Brain microvascular endothelial cell (primary cell): ENCODE measurements at regions not wholly inside any gene's neighbourhood (a gene's known extent, or its start where the extent isn't known, plus 50 kb on each side); places are given as distances from the start of the nearest gene placed in this dataset.

ENCODE experiments used
- DNase-seq: peaks from one replicate; pipeline ENCODE4 v3.0.0-alpha.2; 2020
- H3K27ac ChIP-seq: fragments of 250-450 bp; sonication (Bioruptor Pico); 2 replicates; pipeline ENCODE4 v1.5.1; 2020; ENCODE audit warnings: mild to moderate bottlenecking, moderate library complexity
- H3K27me3 ChIP-seq: fragments of 250-450 bp; sonication (Bioruptor Pico); replicated peaks from 2 replicates; pipeline ENCODE4 v1.5.1; 2020; ENCODE audit warnings: mild to moderate bottlenecking
- H3K36me3 ChIP-seq: fragments of 250-450 bp; sonication (Bioruptor Pico); replicated peaks from 2 replicates; pipeline ENCODE4 v1.5.1; 2020; ENCODE audit warnings: mild to moderate bottlenecking
- H3K4me3 ChIP-seq: 2 replicates; pipeline ENCODE4 v1.5.1; 2011; ENCODE audit warnings: low read depth, mild to moderate bottlenecking, control low read depth, low read length, moderate library complexity
- in situ Hi-C: cut with HindIII; loops from 2 replicates; pipeline ENCODE4 v1.10.0; 2017; ENCODE audit warnings: low sequenced_read_pairs, low pct_ligation_motif_present
- TF ChIP-seq, protein P1 (sequence below): IDR thresholded peaks from 2 replicates; pipeline ENCODE4 v1.5.1; 2011; ENCODE audit warnings: low read depth, mild to moderate bottlenecking, moderate library complexity, low read length, control low read depth, inconsistent platforms; ENCODE audit errors: missing control alignments

DNA sequence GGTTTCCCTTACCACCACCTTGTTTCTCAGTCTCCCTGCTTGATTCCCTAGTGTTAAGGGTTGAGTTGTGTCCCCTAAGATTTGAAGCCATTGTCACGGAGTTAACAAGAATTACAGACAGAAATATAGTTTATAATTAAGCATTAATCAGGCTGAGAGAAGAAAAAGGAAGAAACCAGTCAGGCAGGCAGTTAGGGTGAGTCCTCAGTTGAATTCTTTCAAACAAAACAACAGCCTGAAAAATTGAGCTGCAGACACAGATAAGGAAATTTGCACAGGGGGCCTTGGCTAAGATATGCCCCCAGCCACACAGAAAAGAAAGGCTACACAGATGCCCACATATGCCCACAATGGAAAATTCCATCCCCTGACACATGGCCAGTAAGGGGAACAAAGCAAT is 111.7 kb upstream of the RAI14 start:
- in situ Hi-C loops, result no loop called here
- Histone ChIP-seq H3K27me3 (no peaks in the 10 kb centered on the region), H3K27ac (no peak overlapping the region), H3K4me3 (no peak overlapping the region), H3K36me3 (no peaks in the 10 kb centered on the region)
- TF ChIP-seq, protein P1, sequence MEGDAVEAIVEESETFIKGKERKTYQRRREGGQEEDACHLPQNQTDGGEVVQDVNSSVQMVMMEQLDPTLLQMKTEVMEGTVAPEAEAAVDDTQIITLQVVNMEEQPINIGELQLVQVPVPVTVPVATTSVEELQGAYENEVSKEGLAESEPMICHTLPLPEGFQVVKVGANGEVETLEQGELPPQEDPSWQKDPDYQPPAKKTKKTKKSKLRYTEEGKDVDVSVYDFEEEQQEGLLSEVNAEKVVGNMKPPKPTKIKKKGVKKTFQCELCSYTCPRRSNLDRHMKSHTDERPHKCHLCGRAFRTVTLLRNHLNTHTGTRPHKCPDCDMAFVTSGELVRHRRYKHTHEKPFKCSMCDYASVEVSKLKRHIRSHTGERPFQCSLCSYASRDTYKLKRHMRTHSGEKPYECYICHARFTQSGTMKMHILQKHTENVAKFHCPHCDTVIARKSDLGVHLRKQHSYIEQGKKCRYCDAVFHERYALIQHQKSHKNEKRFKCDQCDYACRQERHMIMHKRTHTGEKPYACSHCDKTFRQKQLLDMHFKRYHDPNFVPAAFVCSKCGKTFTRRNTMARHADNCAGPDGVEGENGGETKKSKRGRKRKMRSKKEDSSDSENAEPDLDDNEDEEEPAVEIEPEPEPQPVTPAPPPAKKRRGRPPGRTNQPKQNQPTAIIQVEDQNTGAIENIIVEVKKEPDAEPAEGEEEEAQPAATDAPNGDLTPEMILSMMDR, result no peak
- DNase-seq, result no peak

DNA sequence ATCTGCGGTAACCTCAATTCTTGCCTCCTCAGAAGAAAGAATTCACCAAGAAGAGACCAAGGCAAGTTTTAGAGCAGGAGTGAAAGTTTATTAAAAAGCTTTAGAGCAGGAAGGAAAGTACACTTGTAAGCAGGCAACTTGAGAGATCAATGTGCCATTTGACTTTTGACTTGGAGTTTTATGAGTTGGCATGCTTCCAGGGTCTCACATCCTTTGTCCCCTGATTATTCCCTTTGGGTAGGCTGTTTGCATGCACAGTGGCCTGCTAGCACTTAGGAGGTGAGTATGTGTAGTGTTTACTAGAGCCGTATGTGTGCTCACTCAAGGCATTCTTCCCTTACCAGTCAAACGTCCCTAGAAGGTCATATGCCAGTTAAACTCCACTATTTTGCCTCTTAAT is 111.0 kb upstream of the RAI14 start:
- TF ChIP-seq, protein P1, result no peak
- Histone ChIP-seq H3K27me3 (no peaks in the 10 kb centered on the region), H3K4me3 (no peak overlapping the region), H3K27ac (no peak overlapping the region), H3K36me3 (no peaks in the 10 kb centered on the region)
- DNase-seq, result no peak
- in situ Hi-C loops, result no loop called here

DNA sequence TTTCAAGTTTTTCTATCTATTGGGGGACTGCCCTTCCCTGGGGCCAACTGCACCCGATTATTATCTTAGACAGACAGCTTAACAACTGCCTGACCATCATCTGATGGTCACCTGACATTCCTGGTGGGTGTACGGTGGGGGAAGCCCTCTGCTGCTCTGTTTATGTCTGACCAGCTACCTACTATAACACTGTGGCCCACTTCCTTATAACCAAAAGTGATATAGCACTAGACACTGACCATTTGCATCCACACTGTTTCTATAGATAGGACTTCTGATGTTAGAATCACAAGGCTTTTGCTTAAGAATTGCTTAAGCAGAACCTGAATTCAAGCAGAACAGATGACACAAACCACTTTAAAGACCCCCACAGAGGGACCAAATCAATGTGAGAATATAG is 110.5 kb upstream of the RAI14 start:
- in situ Hi-C loops, result no loop called here
- Histone ChIP-seq H3K27me3 (no peaks in the 10 kb centered on the region), H3K4me3 (no peak overlapping the region), H3K36me3 (no peaks in the 10 kb centered on the region), H3K27ac (no peak overlapping the region)
- no peak for DNase-seq
- TF ChIP-seq, protein P1, result no peak

DNA sequence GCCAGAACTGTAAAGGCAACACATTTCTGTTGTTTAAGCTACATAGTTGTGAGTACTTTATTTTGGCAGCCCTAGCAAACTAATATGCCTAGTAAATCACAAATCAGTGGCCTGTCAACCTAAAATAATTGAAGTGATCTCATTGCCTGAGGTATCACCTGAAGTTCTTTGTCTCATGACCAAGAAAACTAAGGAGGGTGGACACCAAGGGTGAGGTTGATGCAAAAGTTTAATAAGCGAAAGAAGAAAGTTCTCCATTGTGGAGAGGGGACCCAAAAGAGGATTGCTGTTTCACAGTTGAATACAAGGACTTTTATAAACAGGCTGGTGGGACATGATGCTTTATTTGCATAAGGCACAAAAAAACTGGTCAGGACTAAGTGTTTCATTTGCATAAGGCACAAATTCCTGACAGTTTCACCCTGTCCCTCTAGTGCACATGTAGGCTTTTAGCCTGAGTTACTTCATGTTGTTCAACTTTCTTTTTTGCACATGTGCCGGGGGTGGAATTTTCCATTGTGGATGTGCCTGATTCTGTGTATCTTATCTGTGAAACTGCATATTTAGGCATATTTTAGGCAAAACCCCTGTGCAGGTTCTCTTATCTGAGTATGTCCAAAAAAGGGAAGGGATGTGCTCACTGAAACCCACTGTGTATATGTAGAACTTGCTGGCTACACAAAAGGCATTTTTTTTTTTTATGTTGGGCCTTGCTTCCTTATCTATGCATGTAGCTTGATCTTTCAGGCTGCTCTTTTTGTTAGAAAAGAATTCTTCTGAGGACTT is 108.6 kb upstream of the RAI14 start:
- H3K27ac ChIP-seq, result no peak overlapping the region
- no peak for DNase-seq
- H3K36me3 ChIP-seq, result no peaks in the 10 kb centered on the region
- in situ Hi-C loops, result no loop called here
- TF ChIP-seq, protein P1, result no peak
- H3K27me3 ChIP-seq, result no peaks in the 10 kb centered on the region
- no peak overlapping the region for H3K4me3 ChIP-seq

DNA sequence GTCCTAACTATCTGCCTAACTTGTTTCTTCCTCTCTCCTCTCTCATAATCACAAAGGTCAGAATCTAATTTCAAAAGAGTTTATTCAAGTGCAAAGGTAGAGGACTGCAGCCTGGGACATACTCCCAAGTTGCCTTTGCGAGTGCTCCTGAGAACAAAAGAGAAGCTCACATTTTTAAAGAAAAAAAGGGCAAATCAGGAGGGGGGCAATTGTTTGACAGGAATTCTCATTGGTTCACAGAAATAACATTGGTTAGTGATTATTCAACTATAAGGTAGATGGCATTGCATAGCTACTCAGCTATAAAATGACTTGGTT is 108.1 kb upstream of the RAI14 start:
- Histone ChIP-seq H3K27ac (no peak overlapping the region), H3K4me3 (no peak overlapping the region), H3K36me3 (no peaks in the 10 kb centered on the region), H3K27me3 (no peaks in the 10 kb centered on the region)
- TF ChIP-seq, protein P1, result no peak
- in situ Hi-C loops, result no loop called here
- no peak for DNase-seq

DNA sequence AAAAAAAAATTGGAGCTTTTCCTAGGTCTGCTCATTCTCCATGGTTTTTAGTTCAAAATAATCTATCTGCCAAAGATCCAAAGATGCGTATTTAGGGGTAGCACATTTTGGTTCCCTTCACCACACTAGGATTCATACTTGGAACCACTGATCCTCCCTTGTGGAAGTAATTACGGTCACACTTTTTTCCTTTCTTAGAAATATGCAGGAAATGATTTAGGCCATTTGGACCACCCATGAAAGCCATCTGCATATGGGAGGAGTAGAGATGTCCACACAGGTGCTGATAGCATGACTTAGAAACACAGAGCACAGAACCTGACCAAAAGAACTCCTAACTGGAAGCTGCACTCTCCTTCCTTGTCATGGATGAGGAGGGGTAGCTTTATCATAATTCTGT is 105.9 kb upstream of the RAI14 start:
- no peak for DNase-seq
- Histone ChIP-seq H3K4me3 (no peak overlapping the region), H3K27ac (no peak overlapping the region), H3K36me3 (no peaks in the 10 kb centered on the region), H3K27me3 (no peaks in the 10 kb centered on the region)
- TF ChIP-seq, protein P1, result no peak
- in situ Hi-C loops, result no loop called here
